ENCODE measurements at regions not wholly inside any gene's neighbourhood (a gene's known extent, or its start where the extent isn't known, plus 50 kb on each side); places are given as distances from the start of the nearest gene placed in this dataset.

DNA sequence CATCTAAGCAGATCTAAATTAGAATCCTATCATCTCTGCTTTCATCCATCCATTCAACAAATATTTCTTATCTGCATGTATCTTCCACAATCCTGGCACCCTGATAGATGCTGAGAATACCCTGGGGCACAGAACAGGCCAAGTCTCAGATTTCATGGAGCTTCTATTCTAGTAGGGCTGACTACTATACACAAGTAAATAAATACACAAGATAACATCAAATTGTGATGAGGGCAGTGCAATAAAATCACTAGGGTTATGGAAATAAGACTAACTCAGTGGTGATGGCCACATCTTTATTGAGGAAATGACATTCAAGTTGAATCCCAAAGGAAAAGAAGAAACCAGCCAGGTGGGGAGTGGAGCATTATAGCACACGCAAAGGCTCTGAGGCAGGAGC is 138.4 kb upstream of the GLRA1 start:
- Mint-ChIP-seq H3K9me3 (ENCODE audit: unreplicated experiment) (no peaks in the 10 kb centered on the region), H3K27me3 (ENCODE audit: insufficient read depth, unreplicated experiment) (peaks cover 52% of the 10 kb centered on the region), H3K4me1 (ENCODE audit: insufficient read depth, unreplicated experiment) (no peaks in the 10 kb centered on the region), H3K36me3 (ENCODE audit: insufficient read depth, unreplicated experiment) (no peaks in the 10 kb centered on the region), H3K4me3 (ENCODE audit: unreplicated experiment) (no peak overlapping the region), H3K27ac (ENCODE audit: low read depth, unreplicated experiment) (no peak overlapping the region)
- TF ChIP-seq, protein P1, sequence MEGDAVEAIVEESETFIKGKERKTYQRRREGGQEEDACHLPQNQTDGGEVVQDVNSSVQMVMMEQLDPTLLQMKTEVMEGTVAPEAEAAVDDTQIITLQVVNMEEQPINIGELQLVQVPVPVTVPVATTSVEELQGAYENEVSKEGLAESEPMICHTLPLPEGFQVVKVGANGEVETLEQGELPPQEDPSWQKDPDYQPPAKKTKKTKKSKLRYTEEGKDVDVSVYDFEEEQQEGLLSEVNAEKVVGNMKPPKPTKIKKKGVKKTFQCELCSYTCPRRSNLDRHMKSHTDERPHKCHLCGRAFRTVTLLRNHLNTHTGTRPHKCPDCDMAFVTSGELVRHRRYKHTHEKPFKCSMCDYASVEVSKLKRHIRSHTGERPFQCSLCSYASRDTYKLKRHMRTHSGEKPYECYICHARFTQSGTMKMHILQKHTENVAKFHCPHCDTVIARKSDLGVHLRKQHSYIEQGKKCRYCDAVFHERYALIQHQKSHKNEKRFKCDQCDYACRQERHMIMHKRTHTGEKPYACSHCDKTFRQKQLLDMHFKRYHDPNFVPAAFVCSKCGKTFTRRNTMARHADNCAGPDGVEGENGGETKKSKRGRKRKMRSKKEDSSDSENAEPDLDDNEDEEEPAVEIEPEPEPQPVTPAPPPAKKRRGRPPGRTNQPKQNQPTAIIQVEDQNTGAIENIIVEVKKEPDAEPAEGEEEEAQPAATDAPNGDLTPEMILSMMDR (IDR thresholded peaks at IDR 0.05; ENCODE audit: unreplicated experiment) = no peak
- BruUV-seq (replicated peaks) = no TSS peak
- CTCF ChIA-PET = interaction anchor here (1.0 kb wide), 1 partner anchor 235 kb away, joined by 3 read pairs; no protein-coding TSS in a partner anchor
- intact Hi-C loops (cut with micrococcal nuclease) = no loop called here
- POLR2A ChIA-PET = no interaction called here
- DNase-seq (ENCODE audit: unreplicated experiment) = no peak

DNA sequence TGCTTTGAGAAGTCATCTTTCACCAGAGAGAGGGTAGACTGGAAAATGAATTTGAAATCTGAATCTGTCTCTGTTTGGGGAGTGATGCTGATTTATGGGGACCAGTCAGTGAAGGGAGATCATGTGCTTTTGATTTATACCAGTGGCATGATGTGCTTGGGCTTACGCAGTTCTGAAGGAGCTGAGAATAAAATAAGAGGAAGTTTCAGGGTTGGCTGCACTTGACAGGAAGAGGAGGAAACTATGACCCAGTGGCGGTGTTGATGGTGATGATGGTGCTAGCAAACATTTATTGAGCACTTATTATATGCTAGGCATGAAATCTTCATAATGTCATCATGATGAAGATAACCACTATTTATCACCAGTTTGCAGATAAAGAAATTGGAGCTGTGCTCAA is 136.4 kb upstream of the GLRA1 start:
- no peaks in the 10 kb centered on the region for H3K9me3 Mint-ChIP-seq (ENCODE audit: unreplicated experiment)
- TF ChIP-seq, protein P1 (IDR thresholded peaks at IDR 0.05; ENCODE audit: unreplicated experiment) = no peak
- H3K4me3 Mint-ChIP-seq (ENCODE audit: unreplicated experiment) = no peak overlapping the region
- DNase-seq (ENCODE audit: unreplicated experiment) = no peak
- no peak overlapping the region for H3K27ac Mint-ChIP-seq (ENCODE audit: low read depth, unreplicated experiment)
- POLR2A ChIA-PET = interaction anchor here (1.0 kb wide), 1 partner anchor 164 kb away, joined by 3 read pairs; no protein-coding TSS in a partner anchor
- no TSS peak for BruUV-seq (replicated peaks)
- CTCF ChIA-PET = interaction anchor here (1.2 kb wide), 1 partner anchor 82 kb away, joined by 4 read pairs; no protein-coding TSS in a partner anchor
- no peaks in the 10 kb centered on the region for H3K4me1 Mint-ChIP-seq (ENCODE audit: insufficient read depth, unreplicated experiment)
- intact Hi-C loops (cut with micrococcal nuclease) = no loop called here
- H3K36me3 Mint-ChIP-seq (ENCODE audit: insufficient read depth, unreplicated experiment) = no peaks in the 10 kb centered on the region
- H3K27me3 Mint-ChIP-seq (ENCODE audit: insufficient read depth, unreplicated experiment) = peaks cover 43% of the 10 kb centered on the region

DNA sequence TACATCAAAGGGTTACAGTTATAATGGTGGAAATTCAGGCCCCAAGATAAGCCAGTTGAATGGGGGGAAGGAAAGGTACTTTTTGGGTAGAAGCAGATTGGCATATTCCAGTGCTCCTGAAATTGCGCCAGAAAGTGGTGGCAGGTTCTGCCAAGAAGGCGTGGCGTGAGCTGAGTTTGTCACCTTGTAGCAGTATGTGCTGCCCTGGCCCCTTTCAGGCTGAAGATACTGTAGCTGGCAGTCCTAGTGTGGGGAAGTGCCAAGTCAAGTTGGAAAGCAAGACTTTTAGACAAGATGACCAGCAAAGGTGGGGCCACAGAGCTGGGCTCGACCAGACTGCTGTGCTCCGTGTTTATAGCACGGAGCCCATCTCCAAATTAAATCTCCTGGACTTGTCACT is 133.6 kb upstream of the GLRA1 start:
- no peaks in the 10 kb centered on the region for H3K4me1 Mint-ChIP-seq (ENCODE audit: insufficient read depth, unreplicated experiment)
- no TSS peak for BruUV-seq (replicated peaks)
- no peaks in the 10 kb centered on the region for H3K36me3 Mint-ChIP-seq (ENCODE audit: insufficient read depth, unreplicated experiment)
- CTCF ChIA-PET = interaction anchor here (0.6 to 0.9 kb wide), 2 partner anchors 456 to 1662 kb away, joined by 3 to 4 read pairs; no protein-coding TSS in a partner anchor
- DNase-seq (ENCODE audit: unreplicated experiment) = no peak
- intact Hi-C loops (cut with micrococcal nuclease) = loop anchor here (5.0 kb wide), 1 partner anchor 34 kb away; no protein-coding TSS in a partner anchor
- POLR2A ChIA-PET = no interaction called here
- TF ChIP-seq, protein P1 (IDR thresholded peaks at IDR 0.05; ENCODE audit: unreplicated experiment) = no peak
- H3K9me3 Mint-ChIP-seq (ENCODE audit: unreplicated experiment) = no peaks in the 10 kb centered on the region
- H3K27ac Mint-ChIP-seq (ENCODE audit: low read depth, unreplicated experiment) = no peak overlapping the region
- no peak overlapping the region for H3K4me3 Mint-ChIP-seq (ENCODE audit: unreplicated experiment)
- peaks cover 27% of the 10 kb centered on the region for H3K27me3 Mint-ChIP-seq (ENCODE audit: insufficient read depth, unreplicated experiment)

DNA sequence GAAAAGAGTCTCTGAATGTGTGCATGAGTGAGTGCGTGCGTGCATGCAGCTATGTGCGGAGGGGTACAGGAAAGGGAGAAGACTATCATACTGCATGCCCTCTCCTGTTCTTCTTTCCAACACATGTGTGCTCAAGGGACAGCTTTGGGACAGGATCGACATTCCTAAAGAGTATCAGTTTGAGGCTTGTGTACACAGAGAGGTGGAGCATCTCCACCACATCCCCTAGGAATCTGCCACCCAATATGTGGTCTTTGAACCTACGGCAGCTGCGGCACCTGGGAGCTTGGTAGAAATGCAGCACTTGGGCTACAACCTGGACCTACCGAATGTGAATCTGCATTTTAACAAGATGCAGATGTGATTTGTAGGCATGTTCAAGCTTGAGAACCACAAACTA is 132.3 kb upstream of the GLRA1 start:
- ChIA-PET POLR2A (no interaction called here), CTCF (interaction anchor here (0.7 kb wide), 1 partner anchor 28 kb away, joined by 3 read pairs; no protein-coding TSS in a partner anchor)
- no peaks in the 10 kb centered on the region for H3K9me3 Mint-ChIP-seq (ENCODE audit: unreplicated experiment)
- no peak overlapping the region for H3K4me3 Mint-ChIP-seq (ENCODE audit: unreplicated experiment)
- no peak overlapping the region for H3K27ac Mint-ChIP-seq (ENCODE audit: low read depth, unreplicated experiment)
- no peaks in the 10 kb centered on the region for H3K36me3 Mint-ChIP-seq (ENCODE audit: insufficient read depth, unreplicated experiment)
- BruUV-seq (replicated peaks) = no TSS peak
- peaks cover 21% of the 10 kb centered on the region for H3K27me3 Mint-ChIP-seq (ENCODE audit: insufficient read depth, unreplicated experiment)
- intact Hi-C loops (cut with micrococcal nuclease) = loop anchor here (5.0 kb wide), 1 partner anchor 35 kb away; no protein-coding TSS in a partner anchor
- DNase-seq (ENCODE audit: unreplicated experiment) = no peak
- no peaks in the 10 kb centered on the region for H3K4me1 Mint-ChIP-seq (ENCODE audit: insufficient read depth, unreplicated experiment)
- TF ChIP-seq, protein P1 (IDR thresholded peaks at IDR 0.05; ENCODE audit: unreplicated experiment) = no peak

Data from MCF 10A (cell line).